Nephron progenitor cell (in vitro differentiated cells): ENCODE measurements at regions not wholly inside any gene's neighbourhood (a gene's known extent, or its start where the extent isn't known, plus 50 kb on each side); places are given as distances from the start of the nearest gene placed in this dataset.

Experiments
- DNase-seq: peaks from one replicate; pipeline ENCODE4 v3.0.0; 2021
- H3K27ac Mint-ChIP-seq: 2 replicates; pipeline ENCODE4 v1.8.0; 2021; ENCODE audit warnings: mild to moderate bottlenecking, moderate library complexity, mixed read lengths
- H3K27me3 Mint-ChIP-seq: 2 replicates; pipeline ENCODE4 v1.8.0; 2021; ENCODE audit warnings: mild to moderate bottlenecking, low read depth, mixed read lengths; ENCODE audit not compliant: poor library complexity
- H3K36me3 Mint-ChIP-seq: 2 replicates; pipeline ENCODE4 v1.8.0; 2021; ENCODE audit warnings: low read depth, mixed read lengths
- H3K4me1 Mint-ChIP-seq: 2 replicates; pipeline ENCODE4 v1.8.0; 2021; ENCODE audit warnings: mixed read lengths
- H3K4me3 Mint-ChIP-seq: 2 replicates; pipeline ENCODE4 v1.8.0; 2021; ENCODE audit warnings: mild to moderate bottlenecking, moderate library complexity, mixed read lengths
- H3K9me3 Mint-ChIP-seq: 2 replicates; pipeline ENCODE4 v1.8.0; 2021; ENCODE audit warnings: mild to moderate bottlenecking, moderate library complexity, mixed read lengths
- TF ChIP-seq, protein P1 (sequence below): fragments of 200-600 bp; sonication (generic); IDR thresholded peaks from 2 replicates; pipeline ENCODE4 v1.5.0; 2021; ENCODE audit warnings: antibody characterized with exemption

- TF ChIP-seq, protein P1, sequence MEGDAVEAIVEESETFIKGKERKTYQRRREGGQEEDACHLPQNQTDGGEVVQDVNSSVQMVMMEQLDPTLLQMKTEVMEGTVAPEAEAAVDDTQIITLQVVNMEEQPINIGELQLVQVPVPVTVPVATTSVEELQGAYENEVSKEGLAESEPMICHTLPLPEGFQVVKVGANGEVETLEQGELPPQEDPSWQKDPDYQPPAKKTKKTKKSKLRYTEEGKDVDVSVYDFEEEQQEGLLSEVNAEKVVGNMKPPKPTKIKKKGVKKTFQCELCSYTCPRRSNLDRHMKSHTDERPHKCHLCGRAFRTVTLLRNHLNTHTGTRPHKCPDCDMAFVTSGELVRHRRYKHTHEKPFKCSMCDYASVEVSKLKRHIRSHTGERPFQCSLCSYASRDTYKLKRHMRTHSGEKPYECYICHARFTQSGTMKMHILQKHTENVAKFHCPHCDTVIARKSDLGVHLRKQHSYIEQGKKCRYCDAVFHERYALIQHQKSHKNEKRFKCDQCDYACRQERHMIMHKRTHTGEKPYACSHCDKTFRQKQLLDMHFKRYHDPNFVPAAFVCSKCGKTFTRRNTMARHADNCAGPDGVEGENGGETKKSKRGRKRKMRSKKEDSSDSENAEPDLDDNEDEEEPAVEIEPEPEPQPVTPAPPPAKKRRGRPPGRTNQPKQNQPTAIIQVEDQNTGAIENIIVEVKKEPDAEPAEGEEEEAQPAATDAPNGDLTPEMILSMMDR: no peak
- Mint-ChIP-seq H3K9me3 (peaks cover 13% of the 10 kb centered on the region), H3K36me3 (no peaks in the 10 kb centered on the region), H3K27me3 (peaks cover 22% of the 10 kb centered on the region), H3K4me1 (peaks cover 20% of the 10 kb centered on the region), H3K27ac (peak overlapping the region; percentile 78), H3K4me3 (no peak overlapping the region)
- no peak for DNase-seq
Observed at GRCh38 chr16:26993963-26994362, 72.8 kb upstream of the C16orf82 start.

DNA sequence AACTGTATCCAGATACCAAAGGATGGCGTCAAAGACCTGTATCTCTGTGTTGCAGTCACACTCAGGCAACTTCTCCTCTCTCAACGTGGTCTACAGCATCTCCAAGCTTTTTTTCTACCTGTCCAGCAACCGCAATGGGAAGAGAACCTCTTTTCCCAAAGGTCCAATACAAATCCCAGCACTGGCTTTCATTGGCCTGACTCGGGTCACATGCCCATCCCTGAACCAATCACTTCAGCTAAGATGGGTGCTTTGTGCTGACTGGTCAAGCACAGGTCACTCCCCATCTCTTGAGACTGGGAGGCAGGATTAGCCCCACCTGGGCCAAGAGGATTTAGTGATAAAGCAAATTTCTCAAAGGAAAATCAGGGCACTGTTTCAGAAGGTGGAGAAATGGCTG, 71.2 kb upstream of the C16orf82 start:
- Mint-ChIP-seq H3K9me3 (peaks cover 13% of the 10 kb centered on the region), H3K27ac (no peak overlapping the region), H3K36me3 (no peaks in the 10 kb centered on the region), H3K27me3 (peaks cover 26% of the 10 kb centered on the region), H3K4me3 (no peak overlapping the region), H3K4me1 (peaks cover 20% of the 10 kb centered on the region)
- DNase-seq: no peak
- TF ChIP-seq, protein P1: no peak

- Mint-ChIP-seq H3K4me3 (no peak overlapping the region), H3K27me3 (peaks cover 3% of the 10 kb centered on the region), H3K27ac (no peak overlapping the region), H3K36me3 (no peaks in the 10 kb centered on the region), H3K4me1 (peaks cover 20% of the 10 kb centered on the region), H3K9me3 (no peaks in the 10 kb centered on the region)
- TF ChIP-seq, protein P1: no peak
- no peak for DNase-seq
Observed at GRCh38 chr16:27005386-27005785, 61.3 kb upstream of the C16orf82 start.
